SU-DHL-6 (cell line): ENCODE measurements at regions not wholly inside any gene's neighbourhood (a gene's known extent, or its start where the extent isn't known, plus 50 kb on each side); places are given as distances from the start of the nearest gene placed in this dataset.

Experiments used
- H2AFZ ChIP-seq: fragments of 200-600 bp; sonication (generic); 2 replicates; pipeline ENCODE4 v1.6.1; 2014; ENCODE audit warnings: low read depth, mild to moderate bottlenecking, moderate library complexity, mixed read lengths, antibody characterized with exemption, low read length; ENCODE audit not compliant: severe bottlenecking
- H3F3A ChIP-seq: fragments of 200-600 bp; shearing (Covaris generic); 2 replicates; pipeline ENCODE4 v1.6.0; 2016; ENCODE audit warnings: antibody characterized with exemption, mild to moderate bottlenecking; ENCODE audit not compliant: insufficient read depth
- H3K27ac ChIP-seq: fragments of 200-600 bp; sonication (generic); 2 replicates; pipeline ENCODE4 v1.5.1; 2016; ENCODE audit warnings: low read depth, mild to moderate bottlenecking, low read length, moderate library complexity, mixed read lengths
- H3K27me3 ChIP-seq: fragments of 200-600 bp; sonication (generic), shearing (Covaris generic); 2 replicates; pipeline ENCODE4 v1.6.0; 2014; ENCODE audit warnings: mild to moderate bottlenecking, low read length
- H3K36me3 ChIP-seq: fragments of 200-600 bp; sonication (generic); 2 replicates; pipeline ENCODE4 v1.6.1; 2014; ENCODE audit warnings: mild to moderate bottlenecking, low read length, mixed read lengths
- H3K4me2 ChIP-seq: fragments of 300-600, 200-600 bp; shearing (Covaris generic), sonication (generic); 2 replicates; pipeline ENCODE4 v1.6.0; 2014; ENCODE audit warnings: low read length, low read depth, mild to moderate bottlenecking; ENCODE audit not compliant: poor library complexity, severe bottlenecking
- H3K4me3 ChIP-seq: fragments of 200-600 bp; sonication (generic); 2 replicates; pipeline ENCODE4 v1.5.1; 2014; ENCODE audit warnings: antibody characterized with exemption, low read length, mild to moderate bottlenecking, mixed read lengths; ENCODE audit not compliant: insufficient read depth, poor library complexity, severe bottlenecking
- H3K79me2 ChIP-seq: fragments of 200-600 bp; sonication (generic); 2 replicates; pipeline ENCODE4 v1.6.1; 2014; ENCODE audit warnings: mild to moderate bottlenecking, low read length, moderate library complexity; ENCODE audit not compliant: insufficient read depth
- H3K9ac ChIP-seq: fragments of 200-600 bp; sonication (generic); 2 replicates; pipeline ENCODE4 v1.7.0; 2014; ENCODE audit warnings: mild to moderate bottlenecking, low read length
- H3K9me2 ChIP-seq: fragments of 200-600 bp; sonication (generic); replicated peaks from 2 replicates; pipeline ENCODE4 v1.6.1; 2014; ENCODE audit warnings: low read length; ENCODE audit not compliant: insufficient read depth
- H3K9me3 ChIP-seq: fragments of 200-600 bp; sonication (generic); 2 replicates; pipeline ENCODE4 v1.6.1; 2014; ENCODE audit warnings: low read length, mixed read lengths; ENCODE audit not compliant: insufficient read depth
- H4K20me1 ChIP-seq: fragments of 200-600 bp; sonication (generic); 2 replicates; pipeline ENCODE4 v1.6.1; 2014; ENCODE audit warnings: low read depth, mild to moderate bottlenecking, antibody characterized with exemption, low read length, moderate library complexity, mixed read lengths
- CTCF ChIP-seq: fragments of 200-600 bp; sonication (generic); IDR thresholded peaks from one replicate; pipeline ENCODE4 v1.5.1; 2017; ENCODE audit warnings: antibody characterized with exemption, mild to moderate bottlenecking, low read length, moderate library complexity; ENCODE audit not compliant: insufficient read depth, poor library complexity, severe bottlenecking
- EZH2phosphoT487 ChIP-seq: fragments of 200-600 bp; sonication (generic), shearing (Covaris generic); conservative IDR thresholded peaks from 2 replicates; pipeline ENCODE4 v1.6.1; 2018; ENCODE audit warnings: mild to moderate bottlenecking, antibody characterized with exemption, low read length, moderate library complexity, mixed read lengths

GRCh38 chr9:78123808-78124207, 92.2 kb upstream of the GNAQ start:
- Histone ChIP-seq H2AFZ (no peak overlapping the region), H3K36me3 (no peaks in the 10 kb centered on the region), H3K9me3 (no peaks in the 10 kb centered on the region), H3K9me2 (no peaks in the 10 kb centered on the region), H3K9ac (no peak overlapping the region), H3F3A (no peaks in the 10 kb centered on the region), H4K20me1 (no peaks in the 10 kb centered on the region), H3K27me3 (no peaks in the 10 kb centered on the region), H3K27ac (no peak overlapping the region), H3K4me3 (no peak overlapping the region), H3K4me2 (no peak overlapping the region), H3K79me2 (no peaks in the 10 kb centered on the region)
- TF ChIP-seq CTCF (no peak), EZH2phosphoT487 (no peak)

GRCh38 chr9:78122631-78123030, 91.0 kb upstream of the GNAQ start:
- H3K4me2 ChIP-seq = no peak overlapping the region
- no peaks in the 10 kb centered on the region for H3K9me2 ChIP-seq
- no peaks in the 10 kb centered on the region for H3K79me2 ChIP-seq
- H3K27ac ChIP-seq = no peak overlapping the region
- no peaks in the 10 kb centered on the region for H3F3A ChIP-seq
- H4K20me1 ChIP-seq = no peaks in the 10 kb centered on the region
- no peaks in the 10 kb centered on the region for H3K36me3 ChIP-seq
- H3K9ac ChIP-seq = no peak overlapping the region
- no peak overlapping the region for H3K4me3 ChIP-seq
- H3K27me3 ChIP-seq = no peaks in the 10 kb centered on the region
- H2AFZ ChIP-seq = no peak overlapping the region
- no peaks in the 10 kb centered on the region for H3K9me3 ChIP-seq
- TF ChIP-seq EZH2phosphoT487 (no peak), CTCF (no peak)

GRCh38 chr9:78121488-78121887, 89.9 kb upstream of the GNAQ start:
- Histone ChIP-seq H3K27ac (no peak overlapping the region), H3K9me3 (no peaks in the 10 kb centered on the region), H3K4me2 (no peak overlapping the region), H4K20me1 (no peaks in the 10 kb centered on the region), H3K36me3 (no peaks in the 10 kb centered on the region), H3F3A (no peaks in the 10 kb centered on the region), H2AFZ (no peak overlapping the region), H3K9me2 (no peaks in the 10 kb centered on the region), H3K4me3 (no peak overlapping the region), H3K27me3 (no peaks in the 10 kb centered on the region), H3K9ac (no peak overlapping the region), H3K79me2 (no peaks in the 10 kb centered on the region)
- TF ChIP-seq CTCF = peak; percentile 25
- no peak for TF ChIP-seq EZH2phosphoT487
